Mesendoderm (in vitro differentiated cells): ENCODE measurements at regions not wholly inside any gene's neighbourhood (a gene's known extent, or its start where the extent isn't known, plus 50 kb on each side); places are given as distances from the start of the nearest gene placed in this dataset.

Experiments used
- DNase-seq: peaks from one replicate; pipeline ENCODE4 v3.0.0; 2013
- H2AK5ac ChIP-seq: 2 replicates; pipeline ENCODE4 v1.6.1; 2013; ENCODE audit warnings: low read length, inconsistent platforms
- H2BK120ac ChIP-seq: 2 replicates; pipeline ENCODE4 v1.6.1; 2013; ENCODE audit warnings: low read depth, mild to moderate bottlenecking, low read length, moderate library complexity, mixed read lengths
- H2BK15ac ChIP-seq: replicated peaks from 2 replicates; pipeline ENCODE4 v1.6.1; 2013; ENCODE audit warnings: low read depth, mild to moderate bottlenecking, moderate library complexity
- H2BK5ac ChIP-seq: 2 replicates; pipeline ENCODE4 v1.6.1; 2013; ENCODE audit warnings: low read length, inconsistent platforms
- H3K18ac ChIP-seq: 2 replicates; pipeline ENCODE4 v1.6.1; 2013; ENCODE audit warnings: mild to moderate bottlenecking, low read length, mixed read lengths
- H3K23ac ChIP-seq: one replicate; pipeline ENCODE4 v1.6.1; 2013; ENCODE audit warnings: low read length
- H3K27ac ChIP-seq: 2 replicates; pipeline ENCODE4 v1.5.1; 2013; ENCODE audit warnings: low read depth, mild to moderate bottlenecking, inconsistent platforms, low read length, moderate library complexity
- H3K27me3 ChIP-seq: 2 replicates; pipeline ENCODE4 v1.6.1; 2013; ENCODE audit warnings: low read length, control low read depth, mild to moderate bottlenecking, inconsistent platforms; ENCODE audit not compliant: insufficient read depth, poor library complexity
- H3K36me3 ChIP-seq: 2 replicates; pipeline ENCODE4 v1.6.1; 2013; ENCODE audit warnings: low read length, inconsistent platforms; ENCODE audit not compliant: control insufficient read depth, insufficient read depth
- H3K4ac ChIP-seq: one replicate; pipeline ENCODE4 v1.6.1; 2013; ENCODE audit warnings: low read depth, mild to moderate bottlenecking, low read length, moderate library complexity
- H3K4me1 ChIP-seq: 2 replicates; pipeline ENCODE4 v1.6.1; 2013; ENCODE audit warnings: low read depth, low read length, inconsistent platforms; ENCODE audit not compliant: control insufficient read depth
- H3K4me2 ChIP-seq: 2 replicates; pipeline ENCODE4 v1.6.1; 2013; ENCODE audit warnings: low read length
- H3K4me3 ChIP-seq: 2 replicates; pipeline ENCODE4 v1.5.1; 2013; ENCODE audit warnings: mild to moderate bottlenecking, low read length
- H3K56ac ChIP-seq: one replicate; pipeline ENCODE4 v1.6.1; 2013; ENCODE audit warnings: low read length
- H3K79me1 ChIP-seq: 2 replicates; pipeline ENCODE4 v1.6.1; 2013; ENCODE audit warnings: low read length, inconsistent platforms
- H3K79me2 ChIP-seq: 2 replicates; pipeline ENCODE4 v1.6.1; 2013; ENCODE audit warnings: mild to moderate bottlenecking, low read length; ENCODE audit not compliant: control insufficient read depth, insufficient read depth
- H3K9ac ChIP-seq: 2 replicates; pipeline ENCODE4 v1.6.1; 2013; ENCODE audit warnings: low read length, inconsistent platforms
- H4K5ac ChIP-seq: one replicate; pipeline ENCODE4 v1.6.1; 2013; ENCODE audit warnings: low read length
- H4K8ac ChIP-seq: one replicate; pipeline ENCODE4 v1.6.1; 2013; ENCODE audit warnings: low read depth, mild to moderate bottlenecking, control low read depth, low read length, moderate library complexity
- WGBS: extraction: QIAGEN DNeasy Blood & Tissue Kit; methylation state at CpG from one replicate; pipeline ENCODE4 v1.1.7; 2013; ENCODE audit warnings: low lambda C conversion rate, missing lambda C conversion rate; ENCODE audit not compliant: insufficient coverage; ENCODE audit errors: extremely low coverage; 5-methylcytosine and 5-hydroxymethylcytosine counted together

DNA sequence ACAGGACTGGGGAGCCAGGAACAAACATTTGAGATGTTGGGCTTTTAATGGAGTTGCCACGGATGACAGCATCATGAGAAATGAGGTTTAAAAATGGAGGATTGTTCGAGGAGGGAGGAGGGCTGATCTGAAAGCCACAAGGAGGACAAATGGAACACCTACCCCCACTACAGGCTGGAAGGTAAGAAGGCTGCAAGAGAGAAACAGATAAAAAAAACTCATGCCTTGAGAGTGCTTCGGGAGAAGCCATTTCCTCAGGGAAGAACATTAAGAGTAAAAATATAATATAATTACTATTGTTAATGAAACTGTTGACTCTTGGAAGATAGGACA, 119.5 kb upstream of the MAP9 start:
- Histone ChIP-seq H2BK5ac (no peak overlapping the region), H3K79me2 (no peaks in the 10 kb centered on the region), H3K27ac (no peak overlapping the region), H3K27me3 (no peaks in the 10 kb centered on the region), H2AK5ac (no peak overlapping the region), H4K8ac (no peak overlapping the region), H4K5ac (no peak overlapping the region), H3K79me1 (no peaks in the 10 kb centered on the region), H3K18ac (no peak overlapping the region), H3K4ac (no peak overlapping the region), H2BK15ac (no peak overlapping the region), H3K4me2 (no peak overlapping the region), H3K23ac (no peak overlapping the region), H3K4me3 (no peak overlapping the region), H3K4me1 (peaks cover 2% of the 10 kb centered on the region), H3K56ac (no peak overlapping the region), H3K9ac (no peak overlapping the region), H2BK120ac (no peak overlapping the region), H3K36me3 (no peaks in the 10 kb centered on the region)
- WGBS: no CpG with 5 or more reads among the region's 3 CpGs
- DNase-seq: peak; percentile 63

DNA sequence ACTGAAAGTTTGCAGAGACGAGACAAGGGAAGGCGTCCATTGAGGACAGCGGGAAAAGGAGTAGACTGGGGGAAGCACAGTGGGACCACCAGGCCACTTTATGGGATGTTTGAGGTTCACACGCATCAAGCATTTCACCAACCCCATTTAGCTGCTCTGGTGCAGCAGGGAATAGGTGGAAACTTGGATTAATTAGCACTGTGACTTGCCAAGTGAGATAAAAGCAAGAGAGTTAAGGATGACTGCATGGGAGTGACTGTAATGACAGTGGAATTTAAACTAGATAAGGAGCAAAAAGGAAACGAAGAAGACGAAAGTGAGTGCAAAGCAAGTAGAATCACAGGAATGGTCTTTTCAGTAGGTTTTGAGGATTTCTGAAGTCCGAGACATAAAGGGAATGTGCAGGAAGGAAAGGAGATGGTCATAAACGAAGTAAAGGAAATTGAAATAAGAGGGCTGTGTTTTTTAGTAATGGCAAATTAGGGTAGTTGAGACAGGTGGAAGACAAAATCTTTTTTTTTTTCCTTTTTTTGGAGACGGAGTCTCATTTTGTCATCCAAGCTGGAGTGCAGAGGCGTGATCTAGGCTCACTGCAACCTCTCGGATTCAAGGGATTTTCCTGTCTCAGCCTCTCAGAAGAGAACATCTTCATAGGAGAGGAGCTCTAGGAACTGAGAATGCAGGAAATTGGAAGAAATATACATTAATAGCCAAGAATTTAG, 119.0 kb upstream of the MAP9 start:
- Histone ChIP-seq H3K4me1 (peaks cover 2% of the 10 kb centered on the region), H2BK15ac (no peak overlapping the region), H3K18ac (no peak overlapping the region), H3K79me2 (no peaks in the 10 kb centered on the region), H3K4me2 (no peak overlapping the region), H3K36me3 (no peaks in the 10 kb centered on the region), H3K27me3 (no peaks in the 10 kb centered on the region), H2AK5ac (no peak overlapping the region), H3K4ac (no peak overlapping the region), H2BK5ac (peak overlapping the region; percentile 14), H3K56ac (no peak overlapping the region), H3K27ac (no peak overlapping the region), H3K79me1 (no peaks in the 10 kb centered on the region), H2BK120ac (no peak overlapping the region), H3K9ac (no peak overlapping the region), H4K8ac (no peak overlapping the region), H3K4me3 (no peak overlapping the region), H4K5ac (no peak overlapping the region), H3K23ac (no peak overlapping the region)
- peak; percentile 87 for DNase-seq
- WGBS: no CpG with 5 or more reads among the region's 11 CpGs

DNA sequence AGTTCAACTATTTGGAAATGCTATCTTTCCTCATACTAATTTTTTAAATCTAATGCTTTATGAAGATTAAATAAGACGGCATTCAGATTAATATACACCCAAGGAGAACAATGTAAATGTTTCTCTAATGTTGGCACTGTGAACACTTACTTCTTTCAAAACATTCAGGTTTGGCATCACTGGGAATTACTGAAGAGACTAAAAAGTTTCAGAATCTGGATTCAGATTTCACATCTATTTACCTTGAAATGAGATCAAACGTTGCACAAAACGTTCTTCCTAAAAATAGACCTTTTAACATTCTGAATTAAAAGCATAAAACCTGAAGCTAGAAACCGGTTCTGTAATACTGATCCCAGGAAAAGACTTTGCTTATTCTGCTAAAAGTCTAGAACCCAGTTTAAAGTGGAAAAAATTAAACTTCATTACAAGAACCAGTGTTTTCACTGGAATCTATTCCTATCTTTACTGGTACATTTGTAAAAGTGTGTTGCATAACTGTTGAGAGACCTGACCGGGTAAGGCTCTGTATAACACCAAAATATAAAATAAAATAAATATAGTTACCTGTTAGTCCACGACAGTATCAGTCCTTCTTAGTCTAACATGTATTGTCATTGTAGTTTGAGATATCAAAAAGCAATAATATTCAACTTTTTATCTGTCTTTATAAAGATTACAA, 117.4 kb upstream of the MAP9 start:
- no peak for DNase-seq
- no peak overlapping the region for H4K5ac ChIP-seq
- no peaks in the 10 kb centered on the region for H3K36me3 ChIP-seq
- peaks cover 2% of the 10 kb centered on the region for H3K4me1 ChIP-seq
- H2AK5ac ChIP-seq: no peak overlapping the region
- H2BK5ac ChIP-seq: no peak overlapping the region
- H3K27ac ChIP-seq: no peak overlapping the region
- H3K79me1 ChIP-seq: no peaks in the 10 kb centered on the region
- H2BK15ac ChIP-seq: no peak overlapping the region
- H3K56ac ChIP-seq: no peak overlapping the region
- H3K4me3 ChIP-seq: no peak overlapping the region
- no peaks in the 10 kb centered on the region for H3K79me2 ChIP-seq
- H3K18ac ChIP-seq: no peak overlapping the region
- no peak overlapping the region for H3K4ac ChIP-seq
- no peak overlapping the region for H3K23ac ChIP-seq
- H3K9ac ChIP-seq: no peak overlapping the region
- H4K8ac ChIP-seq: no peak overlapping the region
- no peaks in the 10 kb centered on the region for H3K27me3 ChIP-seq
- no peak overlapping the region for H2BK120ac ChIP-seq
- WGBS: no CpG with 5 or more reads among the region's 6 CpGs
- no peak overlapping the region for H3K4me2 ChIP-seq

DNA sequence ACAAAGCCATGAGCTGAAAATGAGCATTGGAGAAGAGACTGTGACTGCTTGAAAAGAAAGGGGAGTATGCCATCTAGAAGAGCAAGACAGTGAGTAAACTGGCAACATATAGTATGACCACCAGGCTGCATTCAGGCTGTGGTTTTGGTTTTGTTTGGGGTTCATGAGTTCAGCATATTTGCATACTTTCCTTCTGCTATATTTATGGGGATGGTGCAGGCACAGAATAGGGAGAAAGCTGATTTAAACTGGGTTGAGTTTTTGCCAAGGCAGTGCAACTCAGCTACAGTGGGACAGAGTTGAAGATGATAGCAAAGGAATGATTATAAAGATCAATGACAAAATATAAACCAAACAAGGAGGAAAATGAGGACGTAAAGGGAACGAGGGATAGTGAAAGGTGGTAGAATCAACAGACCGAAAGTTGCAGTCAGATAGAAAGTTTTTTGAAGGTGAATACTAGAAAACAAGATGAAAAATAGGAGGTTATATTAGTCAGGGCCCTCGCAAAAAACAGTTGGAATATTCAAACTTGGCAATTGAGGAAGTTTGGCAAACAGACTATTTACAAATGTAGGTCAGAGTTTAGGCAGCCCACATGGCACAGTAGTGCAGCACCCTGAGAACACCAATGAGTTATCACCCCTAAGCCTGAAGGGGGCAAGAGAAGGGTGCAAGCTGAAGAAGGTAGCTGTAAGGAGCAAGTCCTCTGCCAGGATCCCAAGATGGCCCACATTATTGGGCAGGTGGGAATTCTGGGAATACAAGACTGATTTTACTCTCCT, 114.8 kb upstream of the MAP9 start:
- Histone ChIP-seq H4K5ac (no peak overlapping the region), H3K56ac (no peak overlapping the region), H3K4me1 (peaks cover 2% of the 10 kb centered on the region), H3K27me3 (no peaks in the 10 kb centered on the region), H2BK120ac (no peak overlapping the region), H3K36me3 (no peaks in the 10 kb centered on the region), H4K8ac (no peak overlapping the region), H3K4me3 (no peak overlapping the region), H3K23ac (no peak overlapping the region), H2BK5ac (no peak overlapping the region), H3K27ac (no peak overlapping the region), H3K4ac (no peak overlapping the region), H2AK5ac (no peak overlapping the region), H3K4me2 (no peak overlapping the region), H3K79me2 (no peaks in the 10 kb centered on the region), H3K9ac (no peak overlapping the region), H2BK15ac (no peak overlapping the region), H3K18ac (no peak overlapping the region), H3K79me1 (no peaks in the 10 kb centered on the region)
- no peak for DNase-seq
- WGBS: 100% methylated on average over 2 of the region's 4 CpGs

DNA sequence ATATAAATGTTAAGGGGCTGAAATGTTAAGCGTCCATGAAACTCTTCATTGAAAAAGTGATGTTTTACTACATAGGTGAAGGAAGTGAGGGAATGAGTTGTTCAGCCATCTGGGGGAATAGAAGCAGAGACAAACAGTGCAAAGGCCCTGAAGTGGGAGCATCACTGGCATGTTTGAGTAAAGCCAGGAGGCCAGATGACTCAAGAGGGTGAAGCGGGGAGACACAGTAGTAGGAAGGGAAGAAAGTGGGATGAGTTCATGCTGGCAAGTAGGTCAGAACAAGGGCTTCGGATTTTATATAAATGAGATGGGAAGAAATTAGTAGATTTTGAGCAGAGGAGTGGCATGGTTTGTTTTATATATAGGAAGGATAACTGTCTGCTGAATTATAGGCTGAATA, 112.5 kb upstream of the MAP9 start:
- Histone ChIP-seq H4K5ac (no peak overlapping the region), H3K23ac (no peak overlapping the region), H3K27ac (no peak overlapping the region), H3K56ac (no peak overlapping the region), H3K4ac (no peak overlapping the region), H2AK5ac (no peak overlapping the region), H3K4me1 (no peaks in the 10 kb centered on the region), H2BK5ac (no peak overlapping the region), H3K79me1 (no peaks in the 10 kb centered on the region), H2BK15ac (no peak overlapping the region), H3K4me2 (no peak overlapping the region), H3K4me3 (no peak overlapping the region), H3K9ac (no peak overlapping the region), H3K27me3 (no peaks in the 10 kb centered on the region), H4K8ac (no peak overlapping the region), H2BK120ac (no peak overlapping the region), H3K36me3 (no peaks in the 10 kb centered on the region), H3K79me2 (no peaks in the 10 kb centered on the region), H3K18ac (no peak overlapping the region)
- DNase-seq: no peak
- WGBS: 100% methylated on average over 2 of the region's 3 CpGs
